ENCODE measurements at regions not wholly inside any gene's neighbourhood (a gene's known extent, or its start where the extent isn't known, plus 50 kb on each side); places are given as distances from the start of the nearest gene placed in this dataset.

GRCh38 chr10:8908013-8908412 lies 853.5 kb downstream of the GATA3 start:
- H3K4me3 ChIP-seq, result no peak overlapping the region
- no peak for TF ChIP-seq CTCF (IDR thresholded peaks at IDR 0.05)
- DNase-seq, result no peak
- H3K4me1 ChIP-seq (ENCODE audit: low read depth), result no peaks in the 10 kb centered on the region
- H3K9me3 ChIP-seq, result no peaks in the 10 kb centered on the region
- H3K36me3 ChIP-seq (ENCODE audit: low read depth), result no peaks in the 10 kb centered on the region
- intact Hi-C loops (cut with DNase I, micrococcal nuclease), result no loop called here
- ATAC-seq, result no peak

- no peak for TF ChIP-seq CTCF (IDR thresholded peaks at IDR 0.05)
- DNase-seq, result no peak
- Histone ChIP-seq H3K4me1 (ENCODE audit: low read depth) (no peaks in the 10 kb centered on the region), H3K9me3 (no peaks in the 10 kb centered on the region), H3K36me3 (ENCODE audit: low read depth) (no peaks in the 10 kb centered on the region), H3K4me3 (no peak overlapping the region)
- intact Hi-C loops (cut with DNase I, micrococcal nuclease), result no loop called here
- ATAC-seq, result no peak
Measured at GRCh38 chr10:8910314-8910713, 855.8 kb downstream of the GATA3 start.

GRCh38 chr10:8911032-8911431 lies 856.5 kb downstream of the GATA3 start:
- Histone ChIP-seq H3K9me3 (no peaks in the 10 kb centered on the region), H3K4me3 (no peak overlapping the region), H3K36me3 (ENCODE audit: low read depth) (no peaks in the 10 kb centered on the region), H3K4me1 (ENCODE audit: low read depth) (no peaks in the 10 kb centered on the region)
- intact Hi-C loops (cut with DNase I, micrococcal nuclease), result no loop called here
- no peak for DNase-seq
- no peak for TF ChIP-seq CTCF (IDR thresholded peaks at IDR 0.05)
- ATAC-seq, result no peak

GRCh38 chr10:8912108-8912507 lies 857.6 kb downstream of the GATA3 start:
- TF ChIP-seq CTCF (IDR thresholded peaks at IDR 0.05), result no peak
- ATAC-seq, result no peak
- H3K4me3 ChIP-seq, result no peak overlapping the region
- no peak for DNase-seq
- intact Hi-C loops (cut with DNase I, micrococcal nuclease), result no loop called here
- no peaks in the 10 kb centered on the region for H3K36me3 ChIP-seq (ENCODE audit: low read depth)
- no peaks in the 10 kb centered on the region for H3K4me1 ChIP-seq (ENCODE audit: low read depth)
- no peaks in the 10 kb centered on the region for H3K9me3 ChIP-seq

GRCh38 chr10:8913720-8914119 lies 859.2 kb downstream of the GATA3 start:
- no peak for TF ChIP-seq CTCF (IDR thresholded peaks at IDR 0.05)
- intact Hi-C loops (cut with DNase I, micrococcal nuclease), result no loop called here
- Histone ChIP-seq H3K4me3 (no peak overlapping the region), H3K9me3 (no peaks in the 10 kb centered on the region), H3K36me3 (ENCODE audit: low read depth) (no peaks in the 10 kb centered on the region), H3K4me1 (ENCODE audit: low read depth) (no peaks in the 10 kb centered on the region)
- DNase-seq (no peak), ATAC-seq (no peak)

GRCh38 chr10:8919280-8919679 lies 864.8 kb downstream of the GATA3 start:
- Histone ChIP-seq H3K36me3 (ENCODE audit: low read depth) (no peaks in the 10 kb centered on the region), H3K4me3 (no peak overlapping the region), H3K9me3 (no peaks in the 10 kb centered on the region), H3K4me1 (ENCODE audit: low read depth) (no peaks in the 10 kb centered on the region)
- intact Hi-C loops (cut with DNase I, micrococcal nuclease), result no loop called here
- DNase-seq, result no peak
- TF ChIP-seq CTCF (IDR thresholded peaks at IDR 0.05), result no peak
- no peak for ATAC-seq

Data from mucosa of descending colon (tissue), 3 donors.